Anterior cingulate cortex (tissue), 58 donors: ENCODE measurements at regions not wholly inside any gene's neighbourhood (a gene's known extent, or its start where the extent isn't known, plus 50 kb on each side); places are given as distances from the start of the nearest gene placed in this dataset.
"Not testable (repeated sequence)": the region's sequence is repeated elsewhere in the genome, so short reads cannot be mapped to it uniquely, and the experiment has no call there.

Experiments used
- DNase-seq, 58 donors: peaks; one replicate each; lab custom pipeline; 2025; lab: John Stamatoyannopoulos, UW

DNA sequence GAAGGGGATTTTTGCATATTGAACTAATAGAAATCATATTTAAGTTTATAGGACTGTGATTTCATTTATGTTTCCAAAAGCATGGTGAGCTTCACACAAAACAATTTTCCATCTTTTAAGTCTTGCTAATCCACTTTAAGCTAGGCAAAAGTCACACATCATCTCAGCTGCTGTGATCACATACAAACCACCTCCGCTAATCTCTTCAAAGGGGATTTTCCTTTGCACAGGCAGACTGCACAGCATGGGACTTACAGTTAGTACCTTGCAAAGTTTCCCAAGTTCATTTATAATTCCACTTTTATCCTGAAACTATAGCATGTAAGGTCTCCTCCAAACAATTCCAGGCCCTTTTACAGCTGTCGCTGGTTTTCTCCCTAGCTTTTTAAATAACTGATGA, 225.1 kb upstream of the CNTN3 start:
- no peak for DNase-seq

DNA sequence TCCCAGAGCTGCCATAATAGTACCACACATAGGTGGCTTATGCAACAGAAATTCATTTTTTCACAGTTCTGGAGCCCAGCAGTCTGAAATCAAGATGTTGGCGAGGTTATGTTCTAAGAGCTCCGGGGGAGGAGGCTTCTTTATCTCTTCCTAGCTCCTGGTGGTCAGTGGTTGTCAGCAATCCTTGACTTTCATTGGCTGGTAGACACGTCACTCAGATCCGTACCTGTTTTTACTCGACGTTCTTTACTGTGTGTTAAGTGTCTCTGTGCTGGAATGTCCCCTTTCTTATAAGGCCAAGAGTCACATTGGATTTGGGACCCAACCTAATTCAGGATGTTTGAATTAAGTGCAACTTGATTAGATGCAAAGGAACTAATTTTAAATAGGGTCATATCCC, 218.5 kb upstream of the CNTN3 start:
- no peak for DNase-seq

DNA sequence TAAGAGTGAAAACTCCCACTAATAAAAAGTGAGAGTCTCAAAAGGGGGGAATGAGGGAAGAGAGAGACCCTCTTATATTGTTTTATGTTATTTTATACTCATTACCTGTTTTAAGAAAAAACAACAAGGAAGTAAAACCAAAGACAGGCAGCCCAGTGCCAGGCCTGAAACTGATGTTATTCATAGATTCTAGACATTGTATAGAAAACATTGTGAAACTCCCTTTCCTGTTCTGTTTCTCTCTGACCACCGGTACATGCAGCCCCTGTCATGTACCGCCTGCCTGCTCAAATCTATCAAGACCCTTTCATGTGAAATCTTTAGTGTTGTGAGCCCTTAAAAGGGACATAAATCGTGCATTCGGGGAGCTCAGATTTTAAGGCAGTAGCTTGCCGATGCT, 216.4 kb upstream of the CNTN3 start:
- not testable (repeated sequence) for DNase-seq

DNA sequence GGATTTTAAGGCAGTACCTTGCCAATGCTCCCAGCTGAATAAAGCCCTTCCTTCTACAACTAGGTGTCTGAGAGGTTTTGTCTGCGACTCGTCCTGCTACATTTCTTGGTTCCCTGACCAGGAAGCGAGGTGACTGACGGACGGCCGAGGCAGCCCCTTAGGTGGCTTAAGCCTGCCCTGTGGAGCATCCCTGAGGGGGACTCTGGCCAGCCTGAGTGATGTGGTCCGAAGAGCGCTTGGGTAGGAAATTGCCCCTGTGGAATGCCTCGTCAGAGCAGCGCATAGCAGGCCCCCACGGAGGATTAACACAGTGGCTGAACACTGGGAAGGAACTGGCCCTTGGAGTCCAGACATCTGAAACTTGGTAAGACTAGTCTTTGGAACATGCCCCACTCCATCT, 210.9 kb upstream of the CNTN3 start:
- DNase-seq = not testable (repeated sequence)

DNA sequence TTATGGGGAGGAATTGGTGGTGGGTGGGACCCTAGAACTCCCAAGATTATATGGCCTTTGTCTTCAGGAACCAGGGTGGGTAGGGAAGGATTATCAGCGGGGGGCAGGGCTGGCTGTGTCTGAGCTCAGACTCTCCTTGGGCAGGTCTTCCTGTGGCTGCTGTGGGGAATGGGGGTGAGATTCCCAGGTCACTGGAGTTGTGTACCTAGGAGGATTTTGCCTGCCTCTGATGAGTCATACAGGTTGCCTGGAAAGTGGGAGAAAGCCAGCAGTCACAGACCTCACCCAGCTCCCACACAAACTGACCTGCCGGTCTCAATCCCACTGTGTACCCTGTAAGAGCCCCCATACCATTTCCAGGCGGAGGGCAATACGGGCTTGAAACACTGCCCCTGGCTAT, 209.9 kb upstream of the CNTN3 start:
- no peak for DNase-seq

DNA sequence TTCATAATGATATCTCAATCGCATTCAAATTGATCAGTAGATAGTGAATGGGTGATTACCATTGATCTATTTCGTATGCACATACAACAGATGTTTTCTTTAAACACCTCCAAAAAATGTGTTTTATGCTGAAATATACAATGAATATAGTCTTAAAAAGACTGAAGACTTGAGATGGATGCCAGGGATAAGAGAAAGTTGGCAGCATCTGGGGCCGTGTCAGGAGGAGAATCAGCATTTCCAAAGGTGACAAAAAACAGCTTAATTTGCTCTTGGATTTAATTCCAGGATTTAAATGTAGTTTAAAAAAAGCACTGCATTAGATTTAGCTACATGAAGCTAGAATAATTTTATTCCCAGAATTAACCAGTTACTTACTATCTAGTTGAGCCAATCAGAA, 199.7 kb upstream of the CNTN3 start:
- DNase-seq = no peak

DNA sequence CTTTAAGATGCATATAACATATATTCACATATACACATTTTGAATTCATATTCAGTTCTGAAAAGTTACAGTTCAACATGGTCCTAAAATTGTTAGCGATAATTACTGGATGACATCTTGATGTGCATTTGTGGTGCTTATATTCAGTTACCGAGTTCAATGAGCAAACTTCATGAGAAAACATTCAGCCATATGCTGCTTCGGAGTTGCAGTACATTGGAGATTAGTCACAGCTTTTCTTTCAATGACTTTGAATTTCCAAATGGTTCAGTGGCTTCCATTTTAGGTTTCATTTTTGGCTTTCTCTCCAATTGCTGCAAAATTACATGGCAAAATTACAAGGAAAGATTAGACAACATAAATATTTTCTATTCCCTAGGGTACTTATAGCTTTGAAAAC, 198.3 kb upstream of the CNTN3 start:
- DNase-seq = no peak

DNA sequence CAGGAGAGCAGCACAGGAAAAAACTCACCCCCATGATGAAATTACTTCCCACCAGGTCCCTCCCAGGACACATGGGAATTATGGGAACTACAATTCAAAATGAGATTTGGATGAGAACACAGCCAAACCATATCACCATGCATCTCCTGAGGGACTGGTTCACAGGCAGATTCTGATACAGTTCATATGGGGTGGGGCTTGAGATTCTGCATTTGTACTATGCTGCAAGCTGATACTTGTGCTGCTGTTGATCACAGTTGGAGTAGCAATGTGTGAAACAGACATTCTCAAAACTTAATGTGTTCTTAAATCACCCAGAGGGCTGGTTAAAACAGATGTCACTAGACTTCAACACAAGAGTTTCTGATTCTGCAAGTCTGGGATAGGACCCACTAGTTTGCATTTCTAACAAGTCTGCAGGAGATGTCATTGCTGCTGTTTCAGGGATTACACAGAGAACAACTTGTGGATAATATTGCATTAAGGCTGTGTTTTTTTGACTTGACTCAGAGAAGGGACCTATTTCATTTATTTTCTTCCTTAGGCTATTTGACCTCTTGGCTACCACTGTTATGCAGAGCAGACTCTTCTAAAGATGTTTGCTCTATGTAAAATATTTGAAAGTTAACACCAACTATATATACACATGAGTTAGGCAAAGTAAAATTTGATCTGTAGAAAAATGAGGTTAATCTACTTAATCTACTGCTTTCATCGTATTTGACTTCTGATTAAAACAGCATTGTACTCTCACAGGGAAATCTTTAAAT, 194.2 kb upstream of the CNTN3 start:
- no peak for DNase-seq

DNA sequence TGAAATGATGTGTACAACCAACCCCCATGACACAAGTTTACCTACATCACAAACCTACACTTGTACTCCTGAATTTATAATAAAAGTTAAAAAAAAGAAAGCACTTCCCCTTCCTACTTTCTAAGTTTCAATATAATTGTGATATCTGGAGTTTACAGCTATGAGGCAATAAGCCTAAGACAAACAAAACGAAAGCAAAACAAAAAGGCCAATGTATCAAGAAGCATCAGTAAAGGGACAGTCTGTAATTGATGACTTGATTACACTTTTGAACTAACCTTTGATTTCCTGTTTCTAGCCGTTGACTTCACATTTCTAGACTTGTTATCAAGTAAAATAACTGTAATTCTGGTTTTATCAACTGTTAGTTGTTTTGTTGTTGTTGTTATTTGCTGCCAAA, 187.5 kb upstream of the CNTN3 start:
- DNase-seq = no peak

DNA sequence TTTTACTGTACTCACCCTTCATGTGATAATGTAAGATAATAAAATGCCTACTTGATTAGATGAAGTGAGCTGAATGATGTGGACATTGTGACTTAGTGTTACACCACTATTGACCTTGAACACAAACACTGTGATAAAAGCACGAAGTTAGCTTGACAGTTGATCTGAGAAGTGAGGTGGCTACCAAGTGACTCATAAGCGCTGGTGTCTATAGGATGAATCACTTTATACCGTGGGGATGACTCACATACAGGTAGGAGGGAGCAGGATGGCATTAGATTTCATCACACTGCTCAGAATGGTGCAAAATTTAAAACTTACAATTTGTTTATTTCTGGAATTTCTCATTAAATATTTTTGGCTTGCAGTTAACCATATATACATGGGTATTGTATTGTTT, 174.7 kb upstream of the CNTN3 start:
- DNase-seq = peak in 2 of 58 donors; percentile 2 to 15

DNA sequence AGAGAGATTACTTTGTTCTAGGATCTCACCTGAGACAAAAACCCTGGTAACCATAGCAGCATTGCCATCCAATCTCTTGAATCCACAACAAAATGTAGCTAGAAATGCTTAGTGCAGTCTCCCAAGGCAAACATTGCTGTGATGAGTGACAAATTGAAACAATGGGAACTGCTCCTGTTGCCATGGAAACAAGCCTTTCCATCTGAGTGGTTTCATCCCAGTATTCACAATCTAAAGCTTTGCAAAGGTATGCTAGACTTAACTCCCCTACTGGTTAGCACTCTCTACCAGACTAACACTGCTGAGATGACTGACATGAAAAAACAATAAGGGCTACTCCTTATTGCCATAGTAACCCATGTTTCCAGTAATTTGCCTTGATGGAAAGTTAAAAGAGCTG, 172.6 kb upstream of the CNTN3 start:
- DNase-seq = peak in 6 of 58 donors; percentile 0 to 32 (median 4)

DNA sequence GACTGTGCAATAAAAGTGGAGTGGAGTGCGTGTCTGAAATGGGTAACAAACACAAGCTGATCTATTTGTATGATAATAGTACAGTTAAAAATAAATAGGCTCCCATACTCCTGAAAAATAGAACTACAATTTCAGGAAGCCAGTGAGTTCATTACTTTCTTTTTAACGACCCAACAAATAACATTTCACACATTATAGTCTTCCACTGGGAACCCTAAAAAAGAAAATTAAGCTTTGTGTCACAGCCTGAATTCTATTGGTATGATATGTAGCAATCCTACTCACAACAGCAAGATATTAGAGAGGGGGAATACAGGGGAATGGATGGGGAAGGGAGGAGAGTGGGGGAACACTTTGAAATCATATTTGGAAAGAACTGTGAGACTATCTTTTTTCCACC, 156.9 kb upstream of the CNTN3 start:
- DNase-seq = no peak

DNA sequence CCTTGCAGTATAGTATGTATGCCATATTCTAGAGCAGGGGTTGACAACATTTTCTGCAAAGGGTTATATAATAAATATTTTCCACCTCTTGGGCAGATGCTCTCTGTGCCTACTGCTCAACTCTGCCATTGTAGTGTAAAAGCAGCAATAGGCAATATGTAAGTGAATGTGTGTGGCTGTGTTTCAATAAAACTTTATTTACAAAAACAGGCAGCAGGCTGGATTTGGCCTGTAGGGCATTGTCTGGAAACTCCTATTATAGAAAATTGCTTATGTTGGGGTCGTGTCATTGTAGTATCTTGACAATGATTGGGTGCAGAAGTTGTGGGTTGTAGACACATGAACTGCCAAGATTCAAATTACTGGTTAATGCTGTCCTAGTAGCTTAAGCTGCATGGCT, 153.6 kb upstream of the CNTN3 start:
- no peak for DNase-seq

DNA sequence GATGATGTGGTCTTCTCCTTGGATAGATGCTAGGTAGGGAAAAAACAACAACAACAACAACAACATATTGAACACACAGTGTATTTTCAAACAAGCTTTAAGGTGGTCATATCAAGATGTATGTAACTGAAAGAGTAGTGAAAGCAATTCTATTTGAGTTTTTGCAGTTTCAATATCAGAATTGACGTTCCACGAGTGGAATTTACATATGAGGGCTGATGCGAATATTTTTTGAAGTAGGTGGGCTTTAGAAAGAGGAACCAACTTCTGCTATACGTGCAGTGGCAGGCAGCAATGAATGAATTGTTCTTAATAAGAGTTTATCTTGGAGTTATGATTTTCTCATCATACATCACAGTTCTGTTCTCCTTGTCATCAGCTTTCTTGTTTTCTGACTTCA, 151.9 kb upstream of the CNTN3 start:
- no peak for DNase-seq

DNA sequence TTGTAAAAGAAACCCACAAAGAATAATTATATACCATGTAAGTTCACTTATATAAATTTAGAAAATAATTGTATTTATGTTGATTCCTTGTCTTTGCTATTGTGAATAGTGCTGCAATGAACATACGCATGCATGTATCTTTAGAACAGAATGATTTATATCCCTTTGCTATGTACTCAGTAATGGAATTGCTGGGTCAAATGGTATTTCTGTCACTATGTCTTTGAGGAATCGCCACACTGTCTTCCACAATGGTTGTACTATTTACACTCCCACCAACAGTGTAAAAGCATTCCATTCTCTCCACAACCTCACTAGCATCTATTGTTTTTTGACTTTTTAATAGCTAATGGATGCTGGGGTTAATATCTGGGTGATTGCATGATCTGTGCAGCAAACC, 149.4 kb upstream of the CNTN3 start:
- DNase-seq = no peak

DNA sequence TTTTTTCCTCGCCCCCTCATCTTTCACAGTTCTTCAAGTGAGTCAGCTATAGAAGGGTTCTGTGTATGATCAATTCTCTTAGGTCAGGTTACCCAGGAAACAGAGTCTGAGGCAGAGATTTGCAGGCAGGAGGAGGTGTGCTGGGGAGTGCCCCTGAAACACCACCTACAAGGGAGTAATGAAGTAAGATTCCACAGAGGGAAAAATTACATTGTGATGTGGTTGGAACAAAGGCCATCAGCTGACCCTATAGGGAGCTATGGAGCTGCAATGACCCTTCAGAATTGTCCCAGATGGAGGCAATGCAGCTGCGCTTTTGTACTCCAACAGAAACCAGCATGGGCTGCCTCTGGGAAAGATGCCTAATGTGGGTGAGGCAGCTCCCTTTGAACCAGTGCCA, 142.2 kb upstream of the CNTN3 start:
- DNase-seq = peak in 1 of 58 donors; percentile 5

DNA sequence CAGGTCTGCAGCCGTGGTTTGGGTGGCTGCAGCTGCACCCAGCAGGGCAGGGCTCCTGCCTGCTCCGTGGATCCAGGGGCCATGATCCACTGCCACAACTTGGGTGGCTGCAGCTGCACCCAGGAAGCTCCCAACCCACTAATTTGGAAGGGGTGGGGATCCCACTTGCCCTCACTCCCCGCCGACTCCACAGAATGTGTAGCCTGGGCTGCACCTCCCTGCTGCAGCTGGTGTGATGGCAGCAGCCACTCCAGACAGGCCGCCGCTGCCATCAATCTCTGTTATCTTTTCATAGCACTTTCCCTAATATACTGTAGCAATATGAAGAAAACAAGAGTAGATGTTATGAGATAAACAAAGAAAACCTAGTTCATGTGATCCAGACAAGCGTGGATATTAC, 137.8 kb upstream of the CNTN3 start:
- DNase-seq = no peak

DNA sequence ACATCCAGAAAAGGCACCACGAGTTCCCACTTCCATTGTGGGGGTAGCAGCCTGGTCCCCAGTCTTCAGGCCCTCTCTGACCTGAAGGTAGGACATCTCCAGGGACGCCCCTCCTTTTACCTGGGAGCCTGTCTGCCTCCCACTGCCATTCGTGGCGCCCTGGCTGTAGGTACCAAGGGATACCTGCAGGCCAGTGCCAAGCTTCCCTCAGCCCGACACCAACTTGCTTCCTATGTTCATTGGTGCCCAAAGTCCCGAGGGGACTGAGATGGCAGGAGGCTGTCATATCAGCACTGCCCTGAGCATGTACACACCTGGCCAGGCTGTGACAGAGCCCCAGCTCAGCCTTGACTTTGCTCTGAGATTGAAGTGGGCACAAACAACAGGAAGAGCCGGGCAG, 137.3 kb upstream of the CNTN3 start:
- DNase-seq = no peak

DNA sequence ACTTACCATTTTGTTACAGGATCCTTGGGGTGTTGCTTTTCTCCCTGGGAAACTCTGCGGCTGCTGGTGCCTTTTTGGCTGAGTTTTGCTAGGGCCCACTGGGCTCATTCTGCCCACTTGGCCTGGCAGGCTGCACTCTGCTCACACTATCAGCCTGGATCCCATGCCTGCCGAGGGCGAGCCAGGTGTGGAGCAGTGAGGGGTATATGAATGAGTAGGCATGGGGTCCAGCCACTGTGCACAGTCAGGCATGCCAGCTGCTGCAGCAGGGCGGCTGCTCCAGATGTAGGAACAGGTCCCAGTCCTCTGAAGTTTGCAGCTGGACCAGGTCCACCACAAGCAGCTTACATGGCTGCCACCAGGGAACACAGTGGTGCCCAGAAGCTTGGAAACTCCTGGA, 136.4 kb upstream of the CNTN3 start:
- no peak for DNase-seq

DNA sequence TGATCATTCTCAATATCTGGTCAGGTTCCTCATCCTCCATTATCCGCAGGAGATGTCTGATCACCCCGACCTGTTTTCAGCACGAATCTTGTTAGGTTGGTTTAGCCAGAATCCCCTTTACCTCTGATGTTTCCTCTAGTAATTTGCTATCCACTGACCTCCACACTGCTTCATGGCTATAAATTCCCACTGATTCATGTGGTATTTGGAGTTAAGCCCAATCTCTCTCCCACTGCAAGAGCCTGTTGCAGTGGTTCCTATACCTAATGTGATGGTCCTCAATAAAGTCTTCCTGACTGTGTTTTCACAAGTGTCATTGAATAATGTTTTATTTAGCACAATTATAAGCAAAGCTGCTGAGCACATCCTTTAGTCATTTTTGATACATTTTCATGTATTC, 124.8 kb upstream of the CNTN3 start:
- no peak for DNase-seq

DNA sequence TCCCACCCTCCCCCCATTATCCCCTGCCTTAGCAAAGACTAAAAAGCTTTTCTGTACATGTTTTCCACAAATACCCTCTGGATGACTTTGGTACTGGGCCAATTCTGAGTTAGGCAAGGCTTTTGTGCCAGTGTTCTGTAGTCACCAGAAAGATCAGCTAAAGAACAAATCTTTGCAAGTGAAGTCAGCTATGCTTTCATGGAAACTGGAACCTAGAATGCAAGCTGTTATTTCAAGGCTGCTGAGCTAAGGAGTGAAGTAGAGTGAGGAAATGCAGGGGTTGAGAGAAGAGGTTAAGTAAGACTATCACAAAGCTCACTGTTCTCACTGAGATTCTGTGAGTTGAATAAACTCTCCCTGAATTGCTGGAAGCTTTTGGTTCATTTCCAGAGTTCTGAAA, 107.8 kb upstream of the CNTN3 start:
- DNase-seq = no peak

DNA sequence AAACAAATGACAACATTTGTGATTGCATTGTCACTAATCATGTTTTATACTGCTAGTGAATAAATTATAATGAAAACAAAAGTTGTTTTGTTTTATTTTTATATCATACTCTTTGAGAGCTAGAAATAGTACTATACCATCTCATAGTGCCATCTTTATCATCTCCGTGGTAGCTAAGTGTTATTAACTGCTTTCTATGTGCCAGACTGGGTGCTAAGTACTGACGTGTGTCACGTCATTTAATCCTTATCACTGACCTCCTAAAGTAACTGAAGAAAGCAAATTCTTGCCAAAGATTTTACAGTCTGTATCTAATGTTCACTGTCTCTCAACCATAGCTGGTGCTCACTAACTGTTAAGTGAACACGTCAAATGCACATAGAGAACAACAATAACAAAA, 99.5 kb upstream of the CNTN3 start:
- no peak for DNase-seq

DNA sequence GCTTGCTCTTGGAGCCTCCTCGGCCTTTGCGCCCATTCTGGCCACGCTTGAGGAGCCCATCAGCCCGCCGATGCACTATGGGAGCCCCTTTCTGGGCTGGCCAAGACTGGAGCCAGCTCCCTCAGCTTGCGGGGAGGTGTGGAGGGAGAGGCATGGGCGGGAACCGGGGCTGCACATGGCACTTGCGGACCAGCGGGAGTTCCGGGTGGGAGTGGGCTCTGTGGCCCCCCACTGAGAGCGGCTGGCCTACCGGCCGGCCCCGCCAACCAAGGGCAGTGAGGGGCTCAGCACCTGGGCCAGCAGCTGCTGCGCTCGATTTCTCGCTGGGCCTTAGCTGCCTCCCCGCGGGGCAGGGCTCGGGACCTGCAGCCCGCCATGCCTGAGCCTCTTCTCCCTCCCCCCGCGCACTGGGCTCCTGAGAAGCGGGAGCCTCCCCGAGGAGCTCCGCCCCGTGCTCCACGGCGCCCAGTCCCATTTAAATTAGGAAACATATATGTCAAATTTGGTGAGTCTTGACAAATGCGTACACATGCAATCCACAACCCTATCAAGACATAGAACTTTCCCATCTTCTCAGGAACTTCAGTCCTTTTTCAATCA, 97.6 kb upstream of the CNTN3 start:
- DNase-seq = peak in 1 of 58 donors; percentile 1
